ENCODE measurements at regions not wholly inside any gene's neighbourhood (a gene's known extent, or its start where the extent isn't known, plus 50 kb on each side); places are given as distances from the start of the nearest gene placed in this dataset.

DNA sequence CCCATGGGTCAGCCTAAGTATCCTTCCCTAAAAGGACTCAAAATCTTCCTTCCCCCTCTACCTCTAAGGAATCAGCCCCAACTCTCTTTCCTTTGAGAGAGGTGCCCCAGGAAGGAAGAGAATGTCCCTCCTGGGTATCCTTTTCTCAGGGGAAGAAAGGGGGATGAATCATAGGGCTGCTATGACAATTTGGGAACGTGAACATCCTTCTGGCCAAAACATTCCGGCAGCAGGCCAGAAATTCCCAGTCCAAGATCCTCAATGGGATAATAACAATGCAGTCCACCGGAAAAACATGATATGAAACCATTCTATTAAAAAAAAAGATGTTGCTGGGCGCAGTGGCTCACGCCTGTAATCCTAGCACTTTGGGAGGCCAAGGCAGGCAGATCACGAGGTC is 50.8 kb upstream of the CACNA2D3 start:
- DNase-seq (ENCODE audit: low spot score): no peak
- intact Hi-C loops (cut with DNase I): no loop called here

DNA sequence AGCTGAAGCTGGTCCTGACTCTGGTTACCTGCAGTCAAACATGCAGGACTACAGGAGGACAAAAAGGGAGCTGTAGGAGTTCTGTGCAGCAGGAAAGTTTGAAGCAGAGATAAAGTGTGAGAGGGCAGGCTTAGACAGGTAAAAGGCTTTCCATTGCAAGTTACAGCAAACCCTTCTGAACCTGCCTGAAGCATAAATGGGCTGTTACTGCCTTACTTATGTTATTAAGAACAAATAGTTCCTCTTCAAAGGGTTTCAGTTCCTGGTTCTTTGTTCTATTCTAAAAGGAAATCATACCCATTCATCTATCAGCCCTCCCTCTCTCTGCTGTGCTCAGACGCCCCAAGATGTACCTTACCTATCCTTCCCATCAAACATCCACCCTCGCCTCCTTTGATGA is 52.4 kb upstream of the CACNA2D3 start:
- no peak for DNase-seq (ENCODE audit: low spot score)
- intact Hi-C loops (cut with DNase I): no loop called here

DNA sequence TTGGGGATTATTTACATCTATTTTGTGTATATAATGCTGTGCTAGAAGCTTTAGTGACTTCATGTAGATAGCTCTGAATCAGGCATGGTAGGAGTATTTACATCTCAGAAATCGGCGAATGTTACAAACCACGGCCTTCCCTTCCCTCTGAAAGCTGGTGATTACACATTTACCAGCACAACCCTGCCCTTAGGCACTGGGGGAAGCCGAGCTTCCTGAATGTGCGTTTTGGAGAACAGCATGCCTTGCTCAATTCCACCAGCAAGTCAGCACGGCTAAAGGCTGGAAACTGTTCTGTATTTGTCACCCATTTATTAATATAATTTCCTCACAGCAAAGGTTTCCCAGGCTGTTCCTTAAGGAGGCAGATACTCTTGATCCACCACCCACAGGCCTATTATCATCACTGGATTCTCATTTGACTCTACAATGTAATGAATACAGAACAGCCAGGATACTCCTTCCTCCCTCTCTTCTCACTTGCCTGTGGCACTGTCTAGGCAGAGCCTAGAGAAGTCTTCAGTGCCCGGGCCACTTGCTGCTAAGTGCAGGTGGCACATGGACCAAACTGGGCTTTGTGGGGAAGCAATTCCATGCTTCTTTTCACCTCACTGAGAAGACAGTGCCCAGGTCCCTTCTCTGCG is 55.2 kb upstream of the CACNA2D3 start:
- DNase-seq (ENCODE audit: low spot score): no peak
- intact Hi-C loops (cut with DNase I): no loop called here

DNA sequence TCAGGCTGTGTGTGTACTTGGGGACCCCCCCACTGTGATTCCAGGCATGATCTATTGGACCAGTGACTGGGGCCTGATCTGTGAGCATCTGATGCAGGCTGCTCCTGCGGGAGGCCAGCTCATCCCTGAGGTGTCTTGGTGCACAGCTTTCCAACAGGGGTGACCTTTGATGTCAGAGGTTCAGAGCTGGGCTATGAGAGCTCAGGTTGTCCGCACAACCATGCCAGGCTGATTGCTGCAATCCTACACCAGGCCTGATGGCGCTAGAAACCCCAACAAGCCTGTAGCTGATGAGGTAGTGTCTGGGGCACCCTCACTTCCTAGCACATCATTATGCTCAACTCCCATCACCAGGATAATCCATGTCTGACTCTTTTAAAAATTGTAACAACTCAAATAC is 56.1 kb upstream of the CACNA2D3 start:
- intact Hi-C loops (cut with DNase I): no loop called here

DNA sequence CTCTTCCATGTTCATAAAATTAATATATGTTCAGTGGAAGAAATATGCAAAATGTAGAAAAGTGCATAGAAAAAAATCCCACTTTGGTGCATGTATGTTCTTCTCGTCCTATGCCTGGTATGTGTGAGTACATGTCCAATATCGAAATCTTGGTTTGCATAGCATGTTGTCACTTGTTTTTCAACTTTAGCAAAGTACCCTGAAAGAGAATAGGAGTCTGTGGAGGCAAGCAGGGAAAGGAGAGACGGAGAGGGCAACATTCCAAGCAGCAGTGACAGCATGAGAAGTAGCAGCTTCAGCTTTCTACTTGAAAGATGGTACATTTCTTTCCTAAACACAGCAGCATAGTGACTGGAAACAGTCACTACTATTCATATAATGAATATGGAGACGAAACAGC is 56.8 kb upstream of the CACNA2D3 start:
- intact Hi-C loops (cut with DNase I): no loop called here
- DNase-seq (ENCODE audit: low spot score): no peak

More for the DNA sequence above, 56.1 kb upstream of the CACNA2D3 start:
- DNase-seq (ENCODE audit: low spot score): no peak

DNA sequence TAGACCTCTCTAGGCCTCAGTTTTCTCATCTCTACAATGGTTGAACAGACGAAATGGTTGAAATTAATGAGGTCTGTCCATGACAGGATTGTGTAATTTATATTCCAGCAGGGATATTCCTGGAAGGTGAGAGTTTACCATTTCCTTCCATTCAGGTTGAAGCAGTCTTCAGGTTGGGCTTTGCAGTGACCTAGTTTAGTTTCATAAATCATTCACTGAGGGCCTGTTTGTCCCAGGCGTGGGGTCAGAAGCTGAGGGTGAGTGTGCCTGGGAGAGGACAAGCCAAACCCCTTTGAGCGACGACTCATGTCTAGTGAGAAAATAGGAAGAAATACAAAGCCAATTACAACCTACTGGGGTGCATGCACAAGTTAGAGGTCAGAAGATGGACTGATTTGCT is 57.2 kb upstream of the CACNA2D3 start:
- DNase-seq (ENCODE audit: low spot score): no peak
- intact Hi-C loops (cut with DNase I): no loop called here

DNA sequence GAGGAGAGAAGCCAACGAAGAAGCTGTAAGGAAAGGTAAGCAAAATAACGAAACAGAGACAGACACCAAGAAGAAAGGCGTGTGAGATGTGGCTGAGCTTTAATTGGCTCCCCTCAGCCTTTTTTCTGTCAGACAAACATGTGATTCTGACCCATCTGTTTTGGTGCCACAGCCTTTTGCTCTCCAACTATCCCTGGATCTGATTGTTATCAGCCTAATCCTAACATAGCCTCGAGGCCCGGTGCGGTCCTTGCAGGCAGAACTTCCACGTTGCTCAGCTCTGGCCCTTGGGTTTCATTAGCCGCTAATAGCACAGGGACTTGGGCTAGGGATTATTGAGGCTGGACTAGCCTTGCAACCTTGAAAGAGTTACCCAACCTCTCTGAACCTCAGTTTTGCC is 57.9 kb upstream of the CACNA2D3 start:
- DNase-seq (ENCODE audit: low spot score): no peak
- intact Hi-C loops (cut with DNase I): no loop called here

DNA sequence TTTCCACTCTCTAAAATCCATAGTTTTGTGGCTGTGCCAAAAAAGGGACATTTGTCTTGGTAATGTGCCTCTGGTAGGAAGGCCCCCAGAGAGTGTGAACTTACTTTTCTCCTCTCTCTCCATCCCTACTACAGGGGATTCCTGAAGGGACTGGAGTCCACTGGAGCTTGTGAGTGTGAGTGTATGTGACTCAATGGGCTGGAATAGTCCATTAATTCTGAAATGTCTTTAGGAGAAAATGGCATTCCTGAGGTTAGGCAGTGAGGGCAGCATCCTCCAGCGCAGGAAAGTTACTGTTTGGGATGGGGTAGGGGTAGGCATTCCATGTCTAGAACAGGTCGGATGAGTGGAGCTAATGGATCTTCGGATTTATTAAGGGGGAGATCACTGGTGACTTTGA is 59.8 kb upstream of the CACNA2D3 start:
- no peak for DNase-seq (ENCODE audit: low spot score)
- intact Hi-C loops (cut with DNase I): no loop called here

DNA sequence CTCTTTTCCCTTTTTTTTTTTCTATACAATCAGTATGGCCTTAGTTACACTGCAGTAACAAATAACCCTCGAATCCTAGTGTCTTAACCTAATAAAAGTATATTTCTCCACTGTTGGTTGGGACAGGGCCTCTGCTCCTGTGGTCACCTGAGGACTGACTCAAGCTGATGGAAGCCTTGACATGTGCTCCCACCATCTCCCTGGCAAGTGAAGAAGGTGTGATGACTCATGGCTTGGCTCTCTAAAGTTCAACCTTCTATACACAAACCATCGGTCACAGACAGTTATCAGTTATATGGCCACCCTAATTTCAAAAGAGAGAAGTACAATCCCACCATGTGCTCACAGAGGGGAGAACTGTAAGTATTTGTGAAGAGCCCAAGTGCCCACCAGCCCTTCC is 65.8 kb upstream of the CACNA2D3 start:
- DNase-seq (ENCODE audit: low spot score): no peak
- intact Hi-C loops (cut with DNase I): no loop called here

DNA sequence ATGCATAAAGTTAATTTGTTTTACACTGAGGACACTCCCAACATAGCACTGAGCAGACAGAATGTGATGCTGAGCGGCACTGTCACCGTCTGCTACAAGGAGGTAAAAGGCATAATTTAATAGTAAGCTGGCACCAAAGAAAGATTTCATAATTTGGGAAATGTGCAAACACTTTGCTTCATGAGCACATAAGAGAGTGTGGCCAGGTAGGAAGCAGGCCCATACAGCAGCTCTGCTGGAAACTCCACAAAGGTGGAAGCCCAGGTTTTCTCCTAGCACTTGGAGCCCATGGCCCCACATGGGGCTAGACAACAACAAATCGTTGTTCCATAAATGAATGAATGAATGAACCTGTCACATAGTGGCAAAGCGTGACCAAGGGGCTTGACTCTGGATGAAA is 68.5 kb upstream of the CACNA2D3 start:
- intact Hi-C loops (cut with DNase I): no loop called here

DNA sequence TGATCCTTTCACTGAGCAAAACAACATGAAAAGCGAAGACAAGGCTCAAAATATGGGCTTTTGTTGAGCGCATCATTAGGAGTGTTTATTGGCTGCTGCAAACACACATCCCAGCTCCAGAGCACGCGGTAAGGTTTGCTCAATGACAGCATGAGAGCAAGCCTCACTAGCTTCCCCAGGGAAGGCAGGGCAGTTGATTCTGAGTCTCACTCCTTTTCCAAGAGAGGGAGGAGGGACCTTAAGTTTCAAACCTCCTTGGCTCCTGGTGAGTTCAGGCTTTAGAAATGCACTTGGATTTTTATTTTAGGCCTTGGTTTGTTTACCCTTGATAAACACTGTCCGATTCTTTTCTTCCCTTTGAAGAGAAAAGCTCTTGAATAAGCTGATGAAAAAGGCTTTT is 69.1 kb upstream of the CACNA2D3 start:
- intact Hi-C loops (cut with DNase I): no loop called here
- no peak for DNase-seq (ENCODE audit: low spot score)

More for the DNA sequence above, 68.5 kb upstream of the CACNA2D3 start:
- no peak for DNase-seq (ENCODE audit: low spot score)

DNA sequence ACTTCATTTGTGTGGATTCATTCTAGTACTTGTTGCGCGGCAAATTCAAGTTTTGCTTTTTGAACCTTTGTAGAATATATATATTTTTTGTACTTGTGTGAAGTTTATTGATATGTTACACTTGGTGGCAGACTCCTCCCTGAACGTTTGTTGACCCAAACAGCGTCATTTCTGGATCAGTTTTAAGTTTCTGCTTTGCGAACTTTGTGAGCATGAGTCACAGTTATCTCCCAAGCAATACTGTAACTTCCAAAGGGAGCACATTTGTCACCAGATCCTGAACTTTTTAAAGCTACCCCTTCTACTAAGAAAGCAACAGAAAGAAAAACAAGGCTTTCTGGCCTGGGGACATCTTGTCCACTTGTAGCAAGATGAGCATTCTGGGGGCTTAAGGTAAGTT is 74.8 kb upstream of the CACNA2D3 start:
- no peak for DNase-seq (ENCODE audit: low spot score)
- intact Hi-C loops (cut with DNase I): no loop called here

DNA sequence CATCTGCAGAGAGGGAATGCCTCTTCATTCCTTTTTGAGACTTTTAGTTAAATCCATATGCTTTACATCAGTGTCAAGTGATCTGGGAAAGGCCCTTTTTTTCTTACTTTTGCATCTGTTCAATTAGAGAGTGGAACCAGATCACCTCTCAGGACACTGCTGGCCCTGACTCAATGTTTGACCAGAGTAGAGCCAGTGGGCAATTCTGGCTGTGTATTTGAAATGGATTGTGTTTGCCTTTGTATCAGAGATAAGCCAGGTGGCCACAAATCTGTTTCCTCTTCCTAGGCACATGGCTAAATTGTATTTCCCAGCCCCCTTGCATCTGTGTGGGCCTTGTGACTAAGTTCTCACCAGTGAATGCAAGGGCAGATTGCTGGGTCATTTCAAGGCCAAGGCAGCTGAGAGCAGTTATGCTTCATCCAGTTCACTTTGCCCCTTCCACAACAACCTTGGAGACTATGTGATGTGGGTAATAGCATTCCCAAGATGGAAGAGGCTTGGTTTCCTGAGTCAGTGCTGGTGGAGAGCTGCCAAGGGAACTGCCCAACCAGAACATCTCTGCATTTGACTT is 75.6 kb upstream of the CACNA2D3 start:
- DNase-seq (ENCODE audit: low spot score): no peak
- intact Hi-C loops (cut with DNase I): no loop called here

DNA sequence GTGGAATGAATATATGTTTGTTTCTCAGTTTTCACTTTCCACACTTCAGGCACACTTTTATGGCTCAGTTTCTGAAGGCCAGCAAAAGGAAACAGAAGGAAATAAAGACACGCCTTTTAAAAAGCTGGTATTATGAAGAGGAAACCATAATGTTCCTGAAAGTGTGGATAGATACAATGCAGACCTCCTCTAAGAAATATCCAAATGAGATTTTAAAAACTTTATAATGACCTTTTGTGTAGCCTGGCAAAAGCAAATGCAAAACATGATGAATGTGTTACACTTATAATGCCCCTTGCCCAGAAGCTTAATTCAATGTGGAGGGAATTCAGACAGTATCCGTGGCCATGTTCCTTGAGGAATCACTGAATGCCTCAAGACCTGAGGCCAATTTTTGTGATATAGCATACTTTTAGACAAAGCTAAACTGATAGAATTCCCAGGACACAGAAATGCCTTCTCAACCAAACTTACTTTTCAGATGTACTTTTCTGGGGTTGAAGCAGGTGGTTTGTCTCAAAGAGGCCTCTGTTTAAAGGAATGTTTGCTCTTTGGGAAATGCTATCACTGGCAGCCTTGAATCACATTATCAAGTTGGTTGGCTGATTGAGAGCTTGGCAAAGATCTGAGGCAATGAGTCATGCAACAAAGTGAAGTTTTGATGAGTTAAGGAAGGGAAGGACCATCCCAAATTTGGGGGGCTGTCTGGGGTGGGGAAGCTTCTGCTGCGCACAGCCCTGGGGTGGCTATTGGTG is 77.1 kb upstream of the CACNA2D3 start:
- no peak for DNase-seq (ENCODE audit: low spot score)
- intact Hi-C loops (cut with DNase I): no loop called here

DNA sequence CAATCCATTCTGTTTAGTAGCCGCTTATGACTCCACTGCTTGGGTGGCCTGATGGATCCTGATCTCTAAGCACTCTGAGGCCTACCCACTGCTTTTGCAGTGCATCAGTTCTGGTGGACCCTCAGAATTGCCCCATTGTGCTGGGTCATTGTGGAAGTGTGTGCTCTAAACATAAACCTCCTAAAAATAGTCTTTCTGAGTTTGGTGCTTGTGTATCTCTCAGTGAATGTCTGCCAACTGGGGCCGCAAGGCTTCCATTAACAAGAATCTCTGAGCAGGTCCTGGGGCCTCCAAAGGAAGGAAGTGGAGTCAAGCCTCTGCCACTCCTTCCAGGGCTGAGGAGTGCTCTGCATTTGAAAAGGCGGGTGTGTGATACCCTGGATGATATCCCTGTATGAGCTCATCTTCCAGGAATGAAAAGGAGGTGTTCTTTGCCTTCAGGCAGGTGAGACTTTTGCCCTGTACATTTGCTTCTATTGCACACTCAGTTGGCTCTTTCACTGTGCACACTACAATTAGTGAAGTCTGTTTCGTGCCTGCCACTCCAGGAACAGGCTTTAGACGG is 80.0 kb upstream of the CACNA2D3 start:
- intact Hi-C loops (cut with DNase I): no loop called here
- DNase-seq (ENCODE audit: low spot score): no peak

DNA sequence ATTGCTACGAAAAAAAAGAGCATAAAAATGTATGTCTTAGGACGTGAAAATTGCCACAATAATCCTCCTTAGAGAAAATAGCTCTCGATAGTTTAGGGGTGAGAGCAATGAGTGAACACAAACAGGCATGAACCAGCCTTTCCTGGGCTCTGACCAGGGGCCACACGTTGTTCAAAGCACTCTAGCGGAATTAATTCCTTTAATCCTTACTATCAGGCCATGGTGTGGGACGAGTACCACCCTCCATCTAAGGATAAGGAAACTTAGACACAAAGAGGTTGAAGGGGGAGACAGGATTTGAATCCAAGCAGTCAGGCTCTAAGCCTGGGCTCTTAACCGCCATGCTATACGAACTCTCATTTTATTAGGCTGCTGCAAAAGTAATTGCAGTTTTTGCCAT is 81.9 kb upstream of the CACNA2D3 start:
- intact Hi-C loops (cut with DNase I): no loop called here

DNA sequence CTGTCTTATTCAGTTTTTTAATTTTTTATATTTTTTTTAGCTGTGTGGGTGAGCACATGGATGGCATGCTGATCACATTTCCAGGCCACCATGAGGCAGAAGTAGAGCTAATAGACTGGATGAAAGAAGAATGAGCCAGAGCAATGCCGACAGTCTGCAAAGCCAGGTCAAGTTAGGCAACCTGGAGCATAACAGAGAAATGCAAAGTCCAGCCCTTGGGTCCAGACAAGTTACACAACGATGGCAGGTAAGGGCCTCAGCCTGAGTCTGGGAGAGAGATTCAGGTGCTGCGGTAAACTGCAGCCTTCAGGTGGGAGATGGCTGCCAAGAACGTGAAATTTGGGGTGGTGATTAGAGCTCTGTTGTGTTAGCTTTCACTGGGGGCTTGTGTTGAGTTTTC is 84.0 kb upstream of the CACNA2D3 start:
- intact Hi-C loops (cut with DNase I): no loop called here
- DNase-seq (ENCODE audit: low spot score): no peak

More for the DNA sequence above, 81.9 kb upstream of the CACNA2D3 start:
- no peak for DNase-seq (ENCODE audit: low spot score)

DNA sequence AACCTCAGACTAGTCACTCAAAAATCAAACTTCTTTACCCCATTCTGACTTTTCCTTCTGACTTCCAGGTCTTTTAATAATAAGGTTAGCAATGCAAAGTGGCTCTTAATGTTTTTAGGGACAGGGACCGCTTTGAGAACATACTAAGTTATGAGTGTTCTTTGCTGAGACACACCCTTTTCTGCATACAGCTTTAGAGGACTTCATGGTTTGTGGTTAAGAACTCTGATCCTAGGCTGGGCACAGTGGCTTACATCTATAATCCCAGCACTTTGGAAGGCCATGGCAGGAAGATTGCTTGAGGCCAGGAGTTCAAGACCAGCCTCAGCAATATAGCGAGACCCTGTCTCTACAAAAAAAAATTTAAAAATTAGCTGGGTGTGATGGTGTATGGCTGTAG is 85.8 kb upstream of the CACNA2D3 start:
- intact Hi-C loops (cut with DNase I): no loop called here

DNA sequence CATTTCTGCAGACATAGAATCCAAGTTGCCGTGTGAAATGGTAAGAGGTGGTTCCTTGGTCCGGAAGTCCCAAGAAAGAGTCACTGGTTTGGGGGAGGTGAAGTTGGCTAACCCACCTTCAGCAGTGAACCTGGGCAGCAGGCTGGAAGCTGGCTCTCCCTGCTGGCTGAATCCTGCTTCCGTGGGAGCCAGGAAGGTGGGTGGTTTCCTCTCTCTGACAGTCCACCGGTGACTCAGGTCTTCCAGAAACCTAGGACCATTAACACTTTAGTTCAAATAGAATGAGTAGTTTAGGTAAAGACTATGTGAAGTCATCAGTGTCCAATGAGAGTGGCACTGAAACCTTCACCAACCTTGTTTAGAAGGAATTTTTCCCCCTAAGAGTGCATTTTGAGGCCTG is 87.4 kb upstream of the CACNA2D3 start:
- DNase-seq (ENCODE audit: low spot score): no peak
- intact Hi-C loops (cut with DNase I): no loop called here

More for the DNA sequence above, 85.8 kb upstream of the CACNA2D3 start:
- DNase-seq (ENCODE audit: low spot score): no peak

DNA sequence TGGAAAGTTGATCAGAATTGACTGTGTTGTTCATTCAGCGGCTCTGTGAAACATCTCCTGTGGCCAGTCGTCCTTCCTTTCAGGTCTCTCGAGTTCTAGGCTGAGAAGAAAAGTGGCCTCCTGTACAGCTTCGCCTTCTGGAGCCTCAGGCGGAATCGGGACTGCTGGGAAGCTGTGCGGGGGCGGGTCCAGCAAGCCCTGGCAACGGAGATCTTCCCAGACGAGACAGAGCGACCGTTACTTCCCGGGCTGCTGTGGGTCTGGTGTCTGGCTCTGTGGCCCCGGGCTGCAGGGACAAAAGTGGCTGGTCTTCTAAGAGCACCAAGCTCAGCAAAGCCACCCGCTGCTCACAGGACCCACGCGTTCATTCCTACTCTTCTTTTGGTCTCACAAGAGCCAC is 88.6 kb upstream of the CACNA2D3 start:
- DNase-seq (ENCODE audit: low spot score): no peak
- intact Hi-C loops (cut with DNase I): no loop called here

DNA sequence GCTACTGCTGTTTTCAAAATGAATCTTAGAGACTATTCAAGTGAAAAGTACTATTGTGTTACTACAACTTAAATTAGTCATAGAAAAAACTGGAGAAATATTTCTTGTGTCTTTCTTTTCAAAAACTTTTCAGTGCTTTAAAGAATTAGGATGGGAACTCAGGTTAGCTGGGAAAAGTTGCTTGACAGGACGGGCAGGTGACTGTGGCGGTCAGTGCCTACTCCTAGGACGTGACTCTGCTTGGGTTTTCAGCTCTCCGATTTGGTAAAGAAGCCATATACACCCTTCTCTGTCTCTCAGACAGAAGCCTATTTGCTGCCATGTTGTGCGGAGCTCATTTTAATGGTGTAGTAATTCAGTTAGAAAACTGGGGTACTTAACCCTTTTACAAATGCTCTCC is 89.8 kb upstream of the CACNA2D3 start:
- DNase-seq (ENCODE audit: low spot score): no peak
- intact Hi-C loops (cut with DNase I): no loop called here

Measured in posterior vena cava (tissue), 2 donors.